Lower leg skin (tissue), 4 donors: ENCODE measurements at regions not wholly inside any gene's neighbourhood (a gene's known extent, or its start where the extent isn't known, plus 50 kb on each side); places are given as distances from the start of the nearest gene placed in this dataset.

ENCODE experiments used
- DNase-seq, 2 donors: peaks; one replicate each; pipeline ENCODE4 v3.0.0-alpha.2; 2019; ENCODE audit warnings: low spot score in 2 of 2
- H3K4me3 ChIP-seq: fragments of 200-600 bp; sonication (generic); 2 replicates; pipeline ENCODE4 v1.5.1; 2017; ENCODE audit warnings: mild to moderate bottlenecking, low read depth; ENCODE audit not compliant: poor library complexity, severe bottlenecking
- POLR2A ChIP-seq, 2 donors: fragments of 450-650 bp; IDR thresholded peaks; one replicate each; pipeline ENCODE4 v1.6.1; 2016 to 2017; ENCODE audit warnings: antibody characterized with exemption in 2 of 2, mild to moderate bottlenecking in 1 of 2, moderate library complexity in 1 of 2
- whole genome bisulfite sequencing, 2 donors: methylation state at CpG; one replicate each; pipeline ENCODE4 v1.1.5; 2018; 5-methylcytosine and 5-hydroxymethylcytosine counted together
- intact Hi-C: fragments of 100-400 bp; cut with DNase I; formaldehyde crosslinking; loops from one replicate; pipeline ENCODE4 v1.15.0; 2023; ENCODE audit warnings: low total_unique reads
- TF ChIP-seq, protein P1 (sequence below), 3 donors: fragments of 450-650 bp; IDR thresholded peaks; one replicate each; pipeline ENCODE4 v1.5.1; 2016; ENCODE audit warnings: antibody characterized with exemption in 3 of 3, mild to moderate bottlenecking in 3 of 3, moderate library complexity in 2 of 3

DNA sequence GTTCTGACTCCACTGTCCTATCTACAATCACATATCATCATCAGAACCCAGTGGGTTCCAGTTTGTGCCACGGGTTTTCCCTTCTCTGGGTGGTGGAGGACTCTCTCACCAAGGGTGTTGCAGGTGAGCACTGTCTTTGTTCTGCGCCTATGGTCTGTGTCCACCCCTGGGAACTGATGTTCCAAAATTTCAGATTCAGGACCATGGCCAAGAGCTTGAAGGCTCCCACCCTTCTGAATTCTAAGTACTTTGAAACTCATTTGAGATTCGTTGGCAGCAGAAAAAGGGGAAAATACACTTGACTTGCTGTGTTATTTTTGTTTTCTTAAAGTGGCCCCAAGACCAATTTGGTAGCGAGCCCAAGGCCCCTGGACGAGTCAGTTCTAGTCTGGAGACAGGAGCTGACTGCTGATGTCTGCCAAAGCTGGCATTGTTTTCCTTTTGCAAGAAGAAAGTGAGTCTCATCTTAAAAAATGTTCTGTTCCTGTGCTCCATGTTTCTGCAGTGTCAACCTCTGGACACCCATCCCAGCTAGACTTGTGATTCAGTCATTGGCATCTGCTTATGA lies 310.9 kb downstream of the HAPSTR1 start:
- TF ChIP-seq, protein P1, sequence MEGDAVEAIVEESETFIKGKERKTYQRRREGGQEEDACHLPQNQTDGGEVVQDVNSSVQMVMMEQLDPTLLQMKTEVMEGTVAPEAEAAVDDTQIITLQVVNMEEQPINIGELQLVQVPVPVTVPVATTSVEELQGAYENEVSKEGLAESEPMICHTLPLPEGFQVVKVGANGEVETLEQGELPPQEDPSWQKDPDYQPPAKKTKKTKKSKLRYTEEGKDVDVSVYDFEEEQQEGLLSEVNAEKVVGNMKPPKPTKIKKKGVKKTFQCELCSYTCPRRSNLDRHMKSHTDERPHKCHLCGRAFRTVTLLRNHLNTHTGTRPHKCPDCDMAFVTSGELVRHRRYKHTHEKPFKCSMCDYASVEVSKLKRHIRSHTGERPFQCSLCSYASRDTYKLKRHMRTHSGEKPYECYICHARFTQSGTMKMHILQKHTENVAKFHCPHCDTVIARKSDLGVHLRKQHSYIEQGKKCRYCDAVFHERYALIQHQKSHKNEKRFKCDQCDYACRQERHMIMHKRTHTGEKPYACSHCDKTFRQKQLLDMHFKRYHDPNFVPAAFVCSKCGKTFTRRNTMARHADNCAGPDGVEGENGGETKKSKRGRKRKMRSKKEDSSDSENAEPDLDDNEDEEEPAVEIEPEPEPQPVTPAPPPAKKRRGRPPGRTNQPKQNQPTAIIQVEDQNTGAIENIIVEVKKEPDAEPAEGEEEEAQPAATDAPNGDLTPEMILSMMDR (IDR thresholded peaks at IDR 0.05) = no peak
- no peak for TF ChIP-seq POLR2A (IDR thresholded peaks at IDR 0.05)
- H3K4me3 ChIP-seq = no peak overlapping the region
- intact Hi-C loops = no loop called here
- DNase-seq = no peak
- 59 to 60% methylated on average over 5 of the region's 5 CpGs for WGBS, 2 donors

GRCh38 chr16:9404811-9405210 lies 313.4 kb downstream of the HAPSTR1 start:
- WGBS, 2 donors = 93% methylated on average over 6 of the region's 6 CpGs
- intact Hi-C loops = no loop called here
- no peak for DNase-seq
- TF ChIP-seq POLR2A (IDR thresholded peaks at IDR 0.05) = no peak
- TF ChIP-seq, protein P1 (IDR thresholded peaks at IDR 0.05) = no peak
- H3K4me3 ChIP-seq = no peak overlapping the region

GRCh38 chr16:9406038-9406712 lies 314.7 kb downstream of the HAPSTR1 start:
- intact Hi-C loops = no loop called here
- DNase-seq = no peak
- no peak overlapping the region for H3K4me3 ChIP-seq
- 68 to 70% methylated on average over 4 of the region's 4 CpGs for WGBS, 2 donors
- TF ChIP-seq POLR2A (IDR thresholded peaks at IDR 0.05) = no peak
- TF ChIP-seq, protein P1 (IDR thresholded peaks at IDR 0.05) = no peak

- 82 to 87% methylated on average over 6 of the region's 6 CpGs for WGBS, 2 donors
- intact Hi-C loops = no loop called here
- no peak for TF ChIP-seq POLR2A (IDR thresholded peaks at IDR 0.05)
- TF ChIP-seq, protein P1 (IDR thresholded peaks at IDR 0.05) = no peak
- no peak for DNase-seq
- no peak overlapping the region for H3K4me3 ChIP-seq
Measured at GRCh38 chr16:9407206-9407758, 315.8 kb downstream of the HAPSTR1 start.

DNA sequence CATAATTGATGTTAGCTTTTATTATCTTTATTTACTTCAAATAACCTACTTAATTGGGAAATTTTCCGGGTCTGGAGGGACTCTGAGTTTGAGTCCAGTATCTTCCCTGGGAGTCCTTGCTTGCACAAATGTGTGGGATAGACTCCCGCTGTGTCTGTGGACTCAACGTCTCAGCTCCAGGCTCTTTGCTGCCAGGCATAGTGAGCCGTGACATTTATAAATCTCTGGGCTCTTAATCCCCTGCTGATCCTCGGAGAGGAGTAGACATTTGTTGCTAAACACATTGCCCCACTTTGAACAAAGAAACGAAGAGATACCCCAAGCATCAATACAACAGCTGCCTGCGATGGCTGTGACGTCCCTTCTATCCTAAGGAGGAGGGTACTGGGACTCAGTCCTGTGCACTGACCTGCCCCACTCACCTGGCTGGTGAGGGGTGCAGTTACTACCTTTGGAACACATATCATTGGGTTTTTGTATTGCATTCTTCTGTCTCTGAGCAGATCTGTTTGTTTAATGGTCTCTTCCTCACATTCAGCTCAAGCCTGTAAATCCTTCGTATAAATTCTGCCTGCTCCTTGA lies 316.9 kb downstream of the HAPSTR1 start:
- TF ChIP-seq POLR2A (IDR thresholded peaks at IDR 0.05) = no peak
- TF ChIP-seq, protein P1 (IDR thresholded peaks at IDR 0.05) = no peak
- intact Hi-C loops = no loop called here
- no peak for DNase-seq
- no peak overlapping the region for H3K4me3 ChIP-seq
- 52 to 53% methylated on average over 9 of the region's 9 CpGs for WGBS, 2 donors
